HEK293T (cell line): ENCODE measurements at regions not wholly inside any gene's neighbourhood (a gene's known extent, or its start where the extent isn't known, plus 50 kb on each side); places are given as distances from the start of the nearest gene placed in this dataset.

Source experiments
- ARNT ChIP-seq: fragments of 450-650 bp; IDR thresholded peaks from 2 replicates; pipeline ENCODE4 v1.6.1; 2017; ENCODE audit warnings: mild to moderate bottlenecking
- CTBP1 ChIP-seq: fragments of 450-650 bp; IDR thresholded peaks from 2 replicates; pipeline ENCODE4 v1.6.1; 2016; ENCODE audit warnings: borderline replicate concordance
- SP1 ChIP-seq: fragments of 450-650 bp; IDR thresholded peaks from 2 replicates; pipeline ENCODE4 v1.6.1; 2017
- ZNF384 ChIP-seq: fragments of 450-650 bp; IDR thresholded peaks from 2 replicates; pipeline ENCODE4 v1.6.1; 2016

DNA sequence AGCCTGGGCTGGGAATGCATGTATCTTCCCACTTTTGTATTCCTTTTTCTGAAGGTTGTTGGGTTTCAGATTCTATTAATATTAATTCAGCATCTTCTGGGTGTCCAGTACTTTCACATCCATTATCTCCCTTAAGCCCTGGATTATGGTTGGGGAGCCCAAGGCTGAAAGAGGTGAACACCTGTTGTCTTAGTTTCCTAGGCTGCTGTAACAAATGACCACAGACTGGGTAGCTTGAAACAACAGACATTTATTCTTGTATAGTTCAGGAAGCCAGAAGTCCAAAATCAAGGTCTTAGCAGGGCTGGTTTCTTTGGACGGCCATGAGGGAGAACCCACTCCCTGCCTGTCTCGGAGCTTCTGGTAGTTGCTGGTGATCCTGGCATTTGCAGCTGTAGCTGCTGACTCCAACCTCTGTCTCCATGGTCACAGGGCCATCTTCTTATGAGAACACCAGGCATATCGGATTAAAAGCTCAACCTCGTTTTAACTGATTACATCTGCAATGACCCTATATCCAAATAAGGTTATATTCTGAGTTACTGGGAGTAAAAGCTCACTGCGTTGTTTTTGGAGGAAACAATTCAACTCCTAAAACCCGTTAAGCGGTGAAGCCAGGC lies 68.2 kb upstream of the CLMN start:
- no peak for TF ChIP-seq CTBP1
- no peak for TF ChIP-seq SP1
- no peak for TF ChIP-seq ARNT
- TF ChIP-seq ZNF384, result no peak
